HL-60 (cell line): ENCODE measurements at regions not wholly inside any gene's neighbourhood (a gene's known extent, or its start where the extent isn't known, plus 50 kb on each side); places are given as distances from the start of the nearest gene placed in this dataset.

ENCODE experiments used
- DNase-seq, 2 experiments: peaks; one replicate each; pipeline ENCODE4 v3.0.0-alpha.2; 2010 to 2020; ENCODE audit warnings: low read depth in 1 of 2, low spot score in 1 of 2
- H3K27ac ChIP-seq: fragments of 250-450 bp; sonication (Bioruptor Pico); replicated peaks from 2 replicates; pipeline ENCODE4 v1.5.1; 2020; ENCODE audit warnings: mild to moderate bottlenecking, moderate library complexity
- H3K27me3 ChIP-seq: fragments of 250-450 bp; sonication (Bioruptor Pico); 2 replicates; pipeline ENCODE4 v1.5.1; 2021; ENCODE audit warnings: mild to moderate bottlenecking, moderate library complexity; ENCODE audit not compliant: insufficient read depth, poor library complexity, severe bottlenecking
- H3K4me3 ChIP-seq: replicated peaks from 2 replicates; pipeline ENCODE4 v1.5.1; 2011; ENCODE audit warnings: mild to moderate bottlenecking, control low read depth, low read length; ENCODE audit not compliant: insufficient read depth
- GABPA ChIP-seq: IDR thresholded peaks from 2 replicates; pipeline ENCODE4 v1.6.1; 2012; ENCODE audit warnings: low read depth
- POLR2AphosphoS5 ChIP-seq: IDR thresholded peaks from 2 replicates; pipeline ENCODE4 v1.6.1; 2012; ENCODE audit warnings: low read depth
- REST ChIP-seq: IDR thresholded peaks from 2 replicates; pipeline ENCODE4 v1.6.1; 2012; ENCODE audit warnings: low read depth; ENCODE audit not compliant: insufficient replicate concordance
- SPI1 ChIP-seq: IDR thresholded peaks from 2 replicates; pipeline ENCODE4 v1.6.1; 2012; ENCODE audit warnings: low read depth, mild to moderate bottlenecking, borderline replicate concordance
- TF ChIP-seq, protein P1 (sequence below): IDR thresholded peaks from one replicate; pipeline ENCODE4 v1.5.1; 2011; ENCODE audit warnings: low read length, control low read depth, inconsistent platforms; ENCODE audit not compliant: insufficient read depth

DNA sequence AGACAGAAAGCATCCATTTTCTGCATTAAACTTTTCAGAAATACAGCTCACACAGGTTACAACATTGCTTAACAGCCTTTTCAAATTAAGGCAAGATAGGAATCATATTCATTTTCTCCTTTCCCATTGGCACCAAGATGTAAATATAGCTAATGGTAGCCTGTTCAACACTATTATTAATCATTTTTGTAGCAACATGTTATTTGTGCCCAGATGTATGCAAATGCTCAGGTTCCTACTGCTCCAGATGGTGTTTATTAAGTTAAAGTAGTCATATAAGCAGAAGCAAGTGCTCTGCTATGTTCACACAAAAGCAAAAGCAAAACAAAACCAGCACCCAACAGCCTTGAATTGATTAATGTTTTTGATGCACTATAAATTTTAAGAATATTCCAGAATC lies 1110.6 kb downstream of the SLC6A15 start:
- TF ChIP-seq POLR2AphosphoS5, result no peak
- TF ChIP-seq REST, result no peak
- TF ChIP-seq, protein P1, sequence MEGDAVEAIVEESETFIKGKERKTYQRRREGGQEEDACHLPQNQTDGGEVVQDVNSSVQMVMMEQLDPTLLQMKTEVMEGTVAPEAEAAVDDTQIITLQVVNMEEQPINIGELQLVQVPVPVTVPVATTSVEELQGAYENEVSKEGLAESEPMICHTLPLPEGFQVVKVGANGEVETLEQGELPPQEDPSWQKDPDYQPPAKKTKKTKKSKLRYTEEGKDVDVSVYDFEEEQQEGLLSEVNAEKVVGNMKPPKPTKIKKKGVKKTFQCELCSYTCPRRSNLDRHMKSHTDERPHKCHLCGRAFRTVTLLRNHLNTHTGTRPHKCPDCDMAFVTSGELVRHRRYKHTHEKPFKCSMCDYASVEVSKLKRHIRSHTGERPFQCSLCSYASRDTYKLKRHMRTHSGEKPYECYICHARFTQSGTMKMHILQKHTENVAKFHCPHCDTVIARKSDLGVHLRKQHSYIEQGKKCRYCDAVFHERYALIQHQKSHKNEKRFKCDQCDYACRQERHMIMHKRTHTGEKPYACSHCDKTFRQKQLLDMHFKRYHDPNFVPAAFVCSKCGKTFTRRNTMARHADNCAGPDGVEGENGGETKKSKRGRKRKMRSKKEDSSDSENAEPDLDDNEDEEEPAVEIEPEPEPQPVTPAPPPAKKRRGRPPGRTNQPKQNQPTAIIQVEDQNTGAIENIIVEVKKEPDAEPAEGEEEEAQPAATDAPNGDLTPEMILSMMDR, result no peak
- no peak for TF ChIP-seq SPI1
- Histone ChIP-seq H3K27ac (no peak overlapping the region), H3K4me3 (no peak overlapping the region), H3K27me3 (no peaks in the 10 kb centered on the region)
- DNase-seq, result no peak

DNA sequence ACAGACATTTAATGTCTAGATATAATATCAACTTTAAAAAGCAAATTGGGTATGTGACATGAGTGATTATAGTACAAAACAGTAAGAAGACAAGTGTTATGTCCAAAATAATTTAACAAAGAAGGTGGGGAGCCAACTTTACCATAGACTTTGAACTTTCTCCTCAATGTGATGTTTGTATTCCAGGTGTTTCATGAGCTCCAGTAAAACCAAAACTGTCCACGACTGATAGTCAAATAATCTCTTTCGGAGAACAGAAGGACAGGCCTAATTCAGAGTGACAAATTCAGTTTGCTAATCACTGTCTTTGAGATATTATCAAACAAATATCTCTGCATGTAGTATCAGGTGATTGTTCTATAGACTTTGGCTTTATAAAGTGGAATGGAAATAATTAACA lies 1112.6 kb downstream of the SLC6A15 start:
- TF ChIP-seq POLR2AphosphoS5 (no peak), REST (no peak), SPI1 (no peak), GABPA (no peak)
- TF ChIP-seq, protein P1, result no peak
- no peak for DNase-seq
- Histone ChIP-seq H3K27ac (no peak overlapping the region), H3K27me3 (no peaks in the 10 kb centered on the region), H3K4me3 (no peak overlapping the region)

GRCh38 chr12:83796531-83796930 lies 1109.8 kb downstream of the TMTC2 start:
- TF ChIP-seq, protein P1, result no peak
- no peak for TF ChIP-seq REST
- TF ChIP-seq SPI1, result no peak
- no peak for TF ChIP-seq POLR2AphosphoS5
- no peak for TF ChIP-seq GABPA
- no peaks in the 10 kb centered on the region for H3K27me3 ChIP-seq
- no peak overlapping the region for H3K27ac ChIP-seq
- H3K4me3 ChIP-seq, result no peak overlapping the region
- DNase-seq, result no peak
